ENCODE measurements at regions not wholly inside any gene's neighbourhood (a gene's known extent, or its start where the extent isn't known, plus 50 kb on each side); places are given as distances from the start of the nearest gene placed in this dataset.
A peak's percentile ranks its signal among the peaks of the same experiment; 100 is the strongest.
"Not testable (repeated sequence)": the region's sequence is repeated elsewhere in the genome, so short reads cannot be mapped to it uniquely, and the experiment has no call there.

GRCh38 chrX:27404366-27404765 lies 58.8 kb downstream of the PPP4R3C start:
- no peak overlapping the region for H3K9ac ChIP-seq (ENCODE audit: low read length)
- H3K4me1 ChIP-seq (ENCODE audit: control insufficient read depth, insufficient read depth, low read length): no peaks in the 10 kb centered on the region
- no peak overlapping the region for H3K4me3 ChIP-seq (ENCODE audit: low read length)
- DNase-seq (ENCODE audit: low read depth): no peak
- no peaks in the 10 kb centered on the region for H3K27me3 ChIP-seq (replicated peaks; ENCODE audit: control insufficient read depth, insufficient read depth, low read length)
- H3K9me3 ChIP-seq (ENCODE audit: control insufficient read depth, low read length): no peaks in the 10 kb centered on the region
- H3K36me3 ChIP-seq (ENCODE audit: control insufficient read depth, insufficient read depth, low read length, severe bottlenecking): no peaks in the 10 kb centered on the region

DNA sequence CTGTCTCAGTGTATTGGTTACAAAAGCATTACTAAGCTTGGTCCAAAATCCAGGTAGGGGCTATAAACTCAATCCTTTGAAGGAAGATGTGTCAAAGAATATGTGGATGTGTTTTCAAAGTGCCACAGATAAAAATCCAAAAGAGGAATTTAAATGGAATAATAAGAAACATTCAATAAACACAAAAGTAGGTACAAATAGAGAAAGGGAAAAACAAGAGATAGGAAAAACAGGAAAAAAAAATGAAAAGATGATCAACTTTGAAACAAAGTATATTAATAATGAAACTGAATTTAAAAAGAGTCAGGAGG lies 64.0 kb downstream of the PPP4R3C start:
- no peaks in the 10 kb centered on the region for H3K9me3 ChIP-seq (ENCODE audit: control insufficient read depth, low read length)
- H3K4me3 ChIP-seq (ENCODE audit: low read length): no peak overlapping the region
- H3K9ac ChIP-seq (ENCODE audit: low read length): no peak overlapping the region
- DNase-seq (ENCODE audit: low read depth): no peak
- no peaks in the 10 kb centered on the region for H3K36me3 ChIP-seq (ENCODE audit: control insufficient read depth, insufficient read depth, low read length, severe bottlenecking)
- H3K4me1 ChIP-seq (ENCODE audit: control insufficient read depth, insufficient read depth, low read length): no peaks in the 10 kb centered on the region
- H3K27me3 ChIP-seq (replicated peaks; ENCODE audit: control insufficient read depth, insufficient read depth, low read length): no peaks in the 10 kb centered on the region

GRCh38 chrX:27391623-27392022 lies 71.5 kb downstream of the PPP4R3C start:
- H3K36me3 ChIP-seq (ENCODE audit: control insufficient read depth, insufficient read depth, low read length, severe bottlenecking): no peaks in the 10 kb centered on the region

GRCh38 chrX:27381419-27381818 lies 81.7 kb downstream of the PPP4R3C start:
- Histone ChIP-seq H3K9ac (ENCODE audit: low read length) (no peak overlapping the region), H3K9me3 (ENCODE audit: control insufficient read depth, low read length) (no peaks in the 10 kb centered on the region), H3K27me3 (replicated peaks; ENCODE audit: control insufficient read depth, insufficient read depth, low read length) (peaks cover 3% of the 10 kb centered on the region), H3K4me1 (ENCODE audit: control insufficient read depth, insufficient read depth, low read length) (no peaks in the 10 kb centered on the region), H3K4me3 (ENCODE audit: low read length) (no peak overlapping the region), H3K36me3 (ENCODE audit: control insufficient read depth, insufficient read depth, low read length, severe bottlenecking) (no peaks in the 10 kb centered on the region)
- no peak for DNase-seq (ENCODE audit: low read depth)

More at GRCh38 chrX:27391623-27392022, 71.5 kb downstream of the PPP4R3C start:
- H3K4me1 ChIP-seq (ENCODE audit: control insufficient read depth, insufficient read depth, low read length): no peaks in the 10 kb centered on the region
- no peaks in the 10 kb centered on the region for H3K9me3 ChIP-seq (ENCODE audit: control insufficient read depth, low read length)
- H3K4me3 ChIP-seq (ENCODE audit: low read length): no peak overlapping the region
- DNase-seq (ENCODE audit: low read depth): no peak
- H3K9ac ChIP-seq (ENCODE audit: low read length): no peak overlapping the region
- H3K27me3 ChIP-seq (replicated peaks; ENCODE audit: control insufficient read depth, insufficient read depth, low read length): no peaks in the 10 kb centered on the region

- no peak for DNase-seq (ENCODE audit: low read depth)
- no peak overlapping the region for H3K9ac ChIP-seq (ENCODE audit: low read length)
- no peaks in the 10 kb centered on the region for H3K36me3 ChIP-seq (ENCODE audit: control insufficient read depth, insufficient read depth, low read length, severe bottlenecking)
- H3K9me3 ChIP-seq (ENCODE audit: control insufficient read depth, low read length): no peaks in the 10 kb centered on the region
- H3K27me3 ChIP-seq (replicated peaks; ENCODE audit: control insufficient read depth, insufficient read depth, low read length): no peaks in the 10 kb centered on the region
- no peak overlapping the region for H3K4me3 ChIP-seq (ENCODE audit: low read length)
- H3K4me1 ChIP-seq (ENCODE audit: control insufficient read depth, insufficient read depth, low read length): no peaks in the 10 kb centered on the region
Measured at GRCh38 chrX:27380163-27380845, 82.8 kb downstream of the PPP4R3C start.

- H3K4me1 ChIP-seq (ENCODE audit: control insufficient read depth, insufficient read depth, low read length): no peaks in the 10 kb centered on the region
- no peak for DNase-seq (ENCODE audit: low read depth)
- no peak overlapping the region for H3K9ac ChIP-seq (ENCODE audit: low read length)
- peaks cover 5% of the 10 kb centered on the region for H3K27me3 ChIP-seq (replicated peaks; ENCODE audit: control insufficient read depth, insufficient read depth, low read length)
- H3K4me3 ChIP-seq (ENCODE audit: low read length): no peak overlapping the region
- H3K9me3 ChIP-seq (ENCODE audit: control insufficient read depth, low read length): no peaks in the 10 kb centered on the region
- no peaks in the 10 kb centered on the region for H3K36me3 ChIP-seq (ENCODE audit: control insufficient read depth, insufficient read depth, low read length, severe bottlenecking)
Measured at GRCh38 chrX:27354021-27354420, 109.1 kb downstream of the PPP4R3C start.

DNA sequence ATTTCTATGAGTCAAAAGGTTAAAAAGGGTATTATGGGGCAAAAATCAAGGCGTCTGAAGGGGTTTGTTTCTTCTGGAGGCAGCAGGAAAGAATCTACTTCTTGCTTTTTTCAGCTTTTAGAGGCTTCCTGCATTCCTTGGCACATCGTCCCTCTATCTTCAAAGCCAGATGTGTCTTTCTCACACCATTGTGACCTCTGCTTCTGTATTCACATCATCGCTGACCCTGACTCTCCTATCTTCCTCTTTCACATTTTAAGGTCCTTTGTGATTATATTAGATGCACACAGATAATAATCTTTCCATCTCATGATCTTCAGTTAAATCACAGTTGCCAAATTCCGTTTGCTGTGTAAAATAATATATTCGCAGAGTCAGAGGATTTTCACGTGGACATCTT lies 112.7 kb downstream of the PPP4R3C start:
- Histone ChIP-seq H3K4me3 (ENCODE audit: low read length) (no peak overlapping the region), H3K9ac (ENCODE audit: low read length) (no peak overlapping the region), H3K36me3 (ENCODE audit: control insufficient read depth, insufficient read depth, low read length, severe bottlenecking) (no peaks in the 10 kb centered on the region), H3K4me1 (ENCODE audit: control insufficient read depth, insufficient read depth, low read length) (no peaks in the 10 kb centered on the region), H3K27me3 (replicated peaks; ENCODE audit: control insufficient read depth, insufficient read depth, low read length) (peaks cover 5% of the 10 kb centered on the region), H3K9me3 (ENCODE audit: control insufficient read depth, low read length) (no peaks in the 10 kb centered on the region)
- no peak for DNase-seq (ENCODE audit: low read depth)

DNA sequence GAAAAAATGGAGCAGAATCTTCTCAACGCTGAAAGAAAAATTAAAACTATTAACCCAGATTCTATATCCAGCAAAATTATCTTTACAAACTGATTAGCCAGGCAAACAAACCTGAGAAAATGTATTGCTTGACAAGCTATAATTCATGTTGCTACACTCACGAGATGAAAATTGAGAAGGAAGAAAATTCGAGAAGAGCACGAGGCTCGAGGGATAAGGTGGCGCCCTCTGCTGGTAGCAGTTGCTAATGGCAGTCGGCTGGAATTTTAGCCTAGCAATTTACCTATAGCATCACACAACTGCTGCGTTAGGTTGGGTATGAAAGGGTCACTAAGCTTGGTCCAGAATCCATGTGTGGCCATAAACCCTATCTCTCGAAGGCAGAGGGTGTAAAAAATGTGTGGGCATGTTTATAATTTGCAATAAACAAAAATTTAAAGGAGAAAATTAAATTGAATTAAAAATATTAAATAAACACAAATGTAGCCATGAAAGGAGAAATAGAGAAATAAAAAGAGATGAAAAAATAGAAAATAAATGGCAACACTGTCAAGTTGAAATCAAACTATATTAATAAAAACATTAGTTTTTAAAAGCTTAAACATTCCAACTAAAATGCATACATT lies 126.6 kb downstream of the PPP4R3C start:
- Histone ChIP-seq H3K4me3 (ENCODE audit: low read length) (no peak overlapping the region), H3K9me3 (ENCODE audit: control insufficient read depth, low read length) (no peaks in the 10 kb centered on the region), H3K4me1 (ENCODE audit: control insufficient read depth, insufficient read depth, low read length) (no peaks in the 10 kb centered on the region), H3K27me3 (replicated peaks; ENCODE audit: control insufficient read depth, insufficient read depth, low read length) (no peaks in the 10 kb centered on the region), H3K9ac (ENCODE audit: low read length) (no peak overlapping the region), H3K36me3 (ENCODE audit: control insufficient read depth, insufficient read depth, low read length, severe bottlenecking) (no peaks in the 10 kb centered on the region)
- DNase-seq (ENCODE audit: low read depth): peak; percentile 21

DNA sequence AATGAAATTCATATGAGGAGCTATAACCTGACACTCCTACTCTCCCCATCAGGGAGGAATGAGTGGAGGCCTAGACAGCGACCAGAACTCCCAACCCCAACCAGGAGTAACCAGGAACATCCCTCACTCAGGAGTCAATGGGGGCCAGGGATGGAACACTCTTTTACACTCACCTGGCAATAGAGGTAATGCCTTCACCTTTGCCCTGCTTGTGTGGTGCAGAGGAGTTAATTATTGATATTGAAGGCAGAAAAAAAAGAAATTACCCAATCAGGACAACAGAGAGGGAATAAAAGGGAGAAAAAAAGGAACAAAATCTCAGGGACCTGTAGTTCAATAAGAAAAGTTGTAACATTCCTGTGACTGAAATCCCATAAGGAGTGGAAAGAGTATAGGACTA lies 141.5 kb downstream of the PPP4R3C start:
- Histone ChIP-seq H3K36me3 (ENCODE audit: control insufficient read depth, insufficient read depth, low read length, severe bottlenecking) (no peaks in the 10 kb centered on the region), H3K4me1 (ENCODE audit: control insufficient read depth, insufficient read depth, low read length) (no peaks in the 10 kb centered on the region), H3K9ac (ENCODE audit: low read length) (no peak overlapping the region), H3K4me3 (ENCODE audit: low read length) (no peak overlapping the region), H3K9me3 (ENCODE audit: control insufficient read depth, low read length) (no peaks in the 10 kb centered on the region), H3K27me3 (replicated peaks; ENCODE audit: control insufficient read depth, insufficient read depth, low read length) (no peaks in the 10 kb centered on the region)
- no peak for DNase-seq (ENCODE audit: low read depth)

DNA sequence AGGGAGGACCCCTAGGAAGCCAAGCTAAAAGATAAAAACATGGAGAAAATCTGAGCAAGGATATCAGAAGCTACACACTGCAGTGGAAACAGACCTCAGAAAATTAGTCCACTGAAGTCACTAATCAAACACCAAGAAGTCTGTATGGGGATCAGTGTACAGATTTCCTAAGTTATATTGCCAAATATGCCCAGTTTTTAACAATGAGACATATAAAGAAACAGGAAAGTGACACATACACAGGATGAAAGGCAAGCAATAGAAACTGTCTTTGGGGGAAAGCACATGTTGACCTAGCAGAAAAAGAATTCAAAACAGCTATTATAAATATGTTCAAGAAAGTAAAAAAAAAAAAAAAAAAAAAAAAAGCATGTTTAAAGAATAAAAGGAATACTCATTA lies 153.7 kb downstream of the PPP4R3C start:
- H3K27me3 ChIP-seq (replicated peaks; ENCODE audit: control insufficient read depth, insufficient read depth, low read length): no peaks in the 10 kb centered on the region
- no peak overlapping the region for H3K4me3 ChIP-seq (ENCODE audit: low read length)
- H3K9me3 ChIP-seq (ENCODE audit: control insufficient read depth, low read length): no peaks in the 10 kb centered on the region
- no peaks in the 10 kb centered on the region for H3K4me1 ChIP-seq (ENCODE audit: control insufficient read depth, insufficient read depth, low read length)
- no peak for DNase-seq (ENCODE audit: low read depth)
- no peak overlapping the region for H3K9ac ChIP-seq (ENCODE audit: low read length)
- H3K36me3 ChIP-seq (ENCODE audit: control insufficient read depth, insufficient read depth, low read length, severe bottlenecking): no peaks in the 10 kb centered on the region

GRCh38 chrX:27307546-27307945 lies 155.6 kb downstream of the PPP4R3C start:
- Histone ChIP-seq H3K9ac (ENCODE audit: low read length) (no peak overlapping the region), H3K4me1 (ENCODE audit: control insufficient read depth, insufficient read depth, low read length) (no peaks in the 10 kb centered on the region), H3K4me3 (ENCODE audit: low read length) (no peak overlapping the region), H3K9me3 (ENCODE audit: control insufficient read depth, low read length) (no peaks in the 10 kb centered on the region), H3K27me3 (replicated peaks; ENCODE audit: control insufficient read depth, insufficient read depth, low read length) (no peaks in the 10 kb centered on the region), H3K36me3 (ENCODE audit: control insufficient read depth, insufficient read depth, low read length, severe bottlenecking) (no peaks in the 10 kb centered on the region)
- no peak for DNase-seq (ENCODE audit: low read depth)

GRCh38 chrX:27292552-27292951 lies 170.6 kb downstream of the PPP4R3C start:
- H3K4me1 ChIP-seq (ENCODE audit: control insufficient read depth, insufficient read depth, low read length); H3K9ac ChIP-seq (ENCODE audit: low read length); H3K4me3 ChIP-seq (ENCODE audit: low read length); H3K36me3 ChIP-seq (ENCODE audit: control insufficient read depth, insufficient read depth, low read length, severe bottlenecking); H3K27me3 ChIP-seq (replicated peaks; ENCODE audit: control insufficient read depth, insufficient read depth, low read length); DNase-seq (ENCODE audit: low read depth): not testable (repeated sequence)
- H3K9me3 ChIP-seq (ENCODE audit: control insufficient read depth, low read length): peaks cover 11% of the 10 kb centered on the region
